ENCODE measurements at regions not wholly inside any gene's neighbourhood (a gene's known extent, or its start where the extent isn't known, plus 50 kb on each side); places are given as distances from the start of the nearest gene placed in this dataset.

- intact Hi-C loops (cut with DNase I) = no loop called here
- peak; percentile 68 for DNase-seq (ENCODE audit: low spot score)
- Histone ChIP-seq H3K4me1 (replicated peaks) (peaks cover 8% of the 10 kb centered on the region), H3K4me3 (no peak overlapping the region), H3K36me3 (no peaks in the 10 kb centered on the region), H3K27ac (peak overlapping the region; percentile 44 to 68), H3K27me3 (replicated peaks; ENCODE audit: insufficient read depth) (no peaks in the 10 kb centered on the region), H3K9me3 (no peaks in the 10 kb centered on the region)
- TF ChIP-seq POLR2AphosphoS5 (IDR thresholded peaks at IDR 0.05) = peak; percentile 84
- no peak for TF ChIP-seq CTCF (IDR thresholded peaks at IDR 0.05)
- no peak for TF ChIP-seq POLR2A (IDR thresholded peaks at IDR 0.05)
- WGBS = 39% methylated on average over 6 of the region's 6 CpGs
Observed at GRCh38 chr6:44049163-44049988, 77.9 kb downstream of the MRPL14 start.

- H3K27ac ChIP-seq = no peak overlapping the region
- no peak for DNase-seq (ENCODE audit: low spot score)
- H3K36me3 ChIP-seq = no peaks in the 10 kb centered on the region
- H3K4me3 ChIP-seq = no peak overlapping the region
- H3K9me3 ChIP-seq = no peaks in the 10 kb centered on the region
- no peaks in the 10 kb centered on the region for H3K27me3 ChIP-seq (replicated peaks; ENCODE audit: insufficient read depth)
- WGBS = 91% methylated on average over 5 of the region's 6 CpGs
- TF ChIP-seq POLR2AphosphoS5 (IDR thresholded peaks at IDR 0.05) (no peak), CTCF (IDR thresholded peaks at IDR 0.05) (no peak), POLR2A (IDR thresholded peaks at IDR 0.05) (no peak)
- intact Hi-C loops (cut with DNase I) = no loop called here
- H3K4me1 ChIP-seq (replicated peaks) = peaks cover 8% of the 10 kb centered on the region
Observed at GRCh38 chr6:44048277-44048676, 79.0 kb downstream of the MRPL14 start.

DNA sequence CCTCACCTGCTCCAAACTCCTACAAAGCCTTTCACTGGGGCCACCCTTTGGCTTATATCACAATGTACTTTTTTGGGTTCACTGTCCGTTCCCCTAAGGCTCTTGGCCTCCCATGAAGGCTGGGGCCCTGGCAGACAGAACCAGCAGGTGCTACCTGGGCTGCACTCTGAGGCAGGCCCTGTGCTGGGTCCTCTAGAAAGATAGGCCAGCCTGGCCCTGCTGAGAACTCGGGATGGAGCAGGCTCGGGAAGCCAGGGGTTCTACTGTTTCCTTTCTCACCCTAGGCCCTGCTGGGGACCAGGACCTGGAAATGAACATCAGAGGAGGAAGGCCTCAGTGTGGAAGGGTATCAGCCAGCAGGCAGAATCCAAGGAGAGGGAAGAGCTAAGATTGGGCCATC is 79.5 kb downstream of the MRPL14 start:
- no peaks in the 10 kb centered on the region for H3K27me3 ChIP-seq (replicated peaks; ENCODE audit: insufficient read depth)
- no peak for DNase-seq (ENCODE audit: low spot score)
- H3K27ac ChIP-seq = no peak overlapping the region
- intact Hi-C loops (cut with DNase I) = no loop called here
- TF ChIP-seq POLR2A (IDR thresholded peaks at IDR 0.05) (no peak), CTCF (IDR thresholded peaks at IDR 0.05) (no peak), POLR2AphosphoS5 (IDR thresholded peaks at IDR 0.05) (no peak)
- H3K4me1 ChIP-seq (replicated peaks) = peaks cover 8% of the 10 kb centered on the region
- 91% methylated on average over 3 of the region's 3 CpGs for WGBS
- no peaks in the 10 kb centered on the region for H3K36me3 ChIP-seq
- H3K4me3 ChIP-seq = no peak overlapping the region
- no peaks in the 10 kb centered on the region for H3K9me3 ChIP-seq

GRCh38 chr6:44047179-44047546 is 80.1 kb downstream of the MRPL14 start:
- H3K27ac ChIP-seq = no peak overlapping the region
- H3K4me3 ChIP-seq = no peak overlapping the region
- no peaks in the 10 kb centered on the region for H3K9me3 ChIP-seq
- H3K4me1 ChIP-seq (replicated peaks) = peaks cover 8% of the 10 kb centered on the region
- intact Hi-C loops (cut with DNase I) = no loop called here
- no peak for DNase-seq (ENCODE audit: low spot score)
- 34% methylated on average over 2 of the region's 2 CpGs for WGBS
- no peaks in the 10 kb centered on the region for H3K27me3 ChIP-seq (replicated peaks; ENCODE audit: insufficient read depth)
- no peaks in the 10 kb centered on the region for H3K36me3 ChIP-seq
- TF ChIP-seq CTCF (IDR thresholded peaks at IDR 0.05) (no peak), POLR2A (IDR thresholded peaks at IDR 0.05) (no peak)

DNA sequence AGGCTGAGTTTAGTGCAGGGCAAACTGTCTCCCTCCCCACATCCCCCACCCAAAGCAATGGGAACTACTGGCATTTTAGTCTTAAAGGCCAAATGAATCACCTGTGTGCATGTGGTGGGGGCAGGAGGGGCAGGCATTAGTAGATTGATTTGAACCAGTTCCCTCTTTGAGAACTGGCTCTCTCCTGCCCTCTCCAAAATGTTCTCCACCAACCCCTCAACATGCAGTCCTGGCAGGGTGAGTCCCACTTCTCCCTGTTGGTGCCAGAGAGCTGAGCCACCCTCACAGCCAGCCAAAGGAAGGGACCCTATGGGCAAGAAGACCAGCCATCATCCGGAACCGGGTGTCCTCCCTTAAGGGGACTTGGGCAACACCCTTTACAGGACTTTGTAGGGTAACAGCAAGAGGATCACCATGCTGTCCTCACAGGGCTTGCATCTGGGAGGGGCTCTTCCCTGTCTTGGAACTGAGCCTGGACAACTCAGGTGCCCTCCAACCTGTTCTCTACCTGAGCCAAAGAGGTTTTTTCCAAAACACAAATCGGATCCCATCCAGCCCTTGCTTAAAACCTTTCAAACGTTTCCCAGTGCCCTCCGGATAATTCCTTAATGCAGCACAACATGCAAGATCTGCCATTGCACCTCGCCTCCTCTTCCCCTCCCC is 80.6 kb downstream of the MRPL14 start:
- no peaks in the 10 kb centered on the region for H3K9me3 ChIP-seq
- no peak for TF ChIP-seq CTCF (IDR thresholded peaks at IDR 0.05)
- TF ChIP-seq POLR2AphosphoS5 (IDR thresholded peaks at IDR 0.05) = no peak
- TF ChIP-seq POLR2A (IDR thresholded peaks at IDR 0.05) = no peak
- no peak overlapping the region for H3K27ac ChIP-seq
- no peak overlapping the region for H3K4me3 ChIP-seq
- WGBS = 53% methylated on average over 6 of the region's 6 CpGs
- intact Hi-C loops (cut with DNase I) = no loop called here
- no peaks in the 10 kb centered on the region for H3K36me3 ChIP-seq
- H3K4me1 ChIP-seq (replicated peaks) = peaks cover 8% of the 10 kb centered on the region
- no peak for DNase-seq (ENCODE audit: low spot score)
- H3K27me3 ChIP-seq (replicated peaks; ENCODE audit: insufficient read depth) = no peaks in the 10 kb centered on the region

Measured in prostate gland (tissue), 2 donors.